ENCODE measurements at regions not wholly inside any gene's neighbourhood (a gene's known extent, or its start where the extent isn't known, plus 50 kb on each side); places are given as distances from the start of the nearest gene placed in this dataset.
A peak's percentile ranks its signal among the peaks of the same experiment; 100 is the strongest.

GRCh38 chr20:16984481-16984880 is 236.3 kb downstream of the OTOR start:
- Mint-ChIP-seq H3K4me3 (no peak overlapping the region), H3K9me3 (peaks cover 0 to 10% (median 2%) of the 10 kb centered on the region in 3 donors), H3K36me3 (no peaks in the 10 kb centered on the region), H3K27ac (no peak overlapping the region), H3K4me1 (no peaks in the 10 kb centered on the region), H3K27me3 (no peaks in the 10 kb centered on the region)

GRCh38 chr20:17003170-17003870 is 223.5 kb upstream of the PCSK2 start:
- Mint-ChIP-seq H3K9me3 (peaks cover 0 to 4% (median 3%) of the 10 kb centered on the region in 3 donors), H3K27me3 (no peaks in the 10 kb centered on the region), H3K27ac (no peak overlapping the region), H3K36me3 (peaks cover 2% of the 10 kb centered on the region), H3K4me3 (no peak overlapping the region), H3K4me1 (no peaks in the 10 kb centered on the region)

- Mint-ChIP-seq H3K4me3 (no peak overlapping the region), H3K9me3 (peaks cover 0 to 4% (median 3%) of the 10 kb centered on the region in 3 donors), H3K27me3 (no peaks in the 10 kb centered on the region), H3K36me3 (peaks cover 2% of the 10 kb centered on the region), H3K27ac (no peak overlapping the region), H3K4me1 (no peaks in the 10 kb centered on the region)
Measured at GRCh38 chr20:17010181-17010580, 216.7 kb upstream of the PCSK2 start.

- no peaks in the 10 kb centered on the region for H3K4me1 Mint-ChIP-seq
- no peaks in the 10 kb centered on the region for H3K27me3 Mint-ChIP-seq
- H3K27ac Mint-ChIP-seq = no peak overlapping the region
- H3K4me3 Mint-ChIP-seq = no peak overlapping the region
- no peaks in the 10 kb centered on the region for H3K9me3 Mint-ChIP-seq
- peaks cover 2% of the 10 kb centered on the region for H3K36me3 Mint-ChIP-seq
Measured at GRCh38 chr20:17012546-17013226, 214.2 kb upstream of the PCSK2 start.

GRCh38 chr20:17014217-17014616 is 212.6 kb upstream of the PCSK2 start:
- H3K4me1 Mint-ChIP-seq = no peaks in the 10 kb centered on the region
- H3K27ac Mint-ChIP-seq = no peak overlapping the region
- no peaks in the 10 kb centered on the region for H3K9me3 Mint-ChIP-seq
- no peaks in the 10 kb centered on the region for H3K36me3 Mint-ChIP-seq
- H3K27me3 Mint-ChIP-seq = no peaks in the 10 kb centered on the region
- H3K4me3 Mint-ChIP-seq = no peak overlapping the region

GRCh38 chr20:17014756-17015366 is 212.0 kb upstream of the PCSK2 start:
- Mint-ChIP-seq H3K27me3 (no peaks in the 10 kb centered on the region), H3K36me3 (no peaks in the 10 kb centered on the region), H3K27ac (no peak overlapping the region), H3K4me3 (no peak overlapping the region), H3K9me3 (no peaks in the 10 kb centered on the region), H3K4me1 (no peaks in the 10 kb centered on the region)

- Mint-ChIP-seq H3K27ac (no peak overlapping the region), H3K4me1 (no peaks in the 10 kb centered on the region), H3K9me3 (peaks cover 0 to 4% (median 0%) of the 10 kb centered on the region in 3 donors), H3K4me3 (no peak overlapping the region), H3K27me3 (no peaks in the 10 kb centered on the region), H3K36me3 (no peaks in the 10 kb centered on the region)
Measured at GRCh38 chr20:17017232-17017631, 209.6 kb upstream of the PCSK2 start.

GRCh38 chr20:17021481-17021880 is 205.4 kb upstream of the PCSK2 start:
- Mint-ChIP-seq H3K27ac (no peak overlapping the region), H3K36me3 (no peaks in the 10 kb centered on the region), H3K4me3 (no peak overlapping the region), H3K27me3 (no peaks in the 10 kb centered on the region), H3K4me1 (no peaks in the 10 kb centered on the region), H3K9me3 (peaks cover 0 to 9% (median 4%) of the 10 kb centered on the region in 3 donors)

- Mint-ChIP-seq H3K4me3 (no peak overlapping the region), H3K27me3 (no peaks in the 10 kb centered on the region), H3K9me3 (peaks cover 2 to 10% (median 8%) of the 10 kb centered on the region in 3 donors), H3K4me1 (no peaks in the 10 kb centered on the region), H3K36me3 (no peaks in the 10 kb centered on the region), H3K27ac (no peak overlapping the region)
Measured at GRCh38 chr20:17023036-17023435, 203.8 kb upstream of the PCSK2 start.

GRCh38 chr20:17023806-17024205 is 203.0 kb upstream of the PCSK2 start:
- Mint-ChIP-seq H3K9me3 (peaks cover 2 to 14% (median 10%) of the 10 kb centered on the region in 3 donors), H3K4me1 (no peaks in the 10 kb centered on the region), H3K4me3 (no peak overlapping the region), H3K27ac (no peak overlapping the region), H3K27me3 (no peaks in the 10 kb centered on the region), H3K36me3 (no peaks in the 10 kb centered on the region)

GRCh38 chr20:17024513-17025119 is 202.2 kb upstream of the PCSK2 start:
- Mint-ChIP-seq H3K4me1 (no peaks in the 10 kb centered on the region), H3K27me3 (no peaks in the 10 kb centered on the region), H3K4me3 (no peak overlapping the region), H3K27ac (no peak overlapping the region), H3K36me3 (no peaks in the 10 kb centered on the region), H3K9me3 (peaks cover 2 to 14% (median 10%) of the 10 kb centered on the region in 3 donors)

GRCh38 chr20:17026346-17026745 is 200.5 kb upstream of the PCSK2 start:
- Mint-ChIP-seq H3K4me3 (no peak overlapping the region), H3K36me3 (no peaks in the 10 kb centered on the region), H3K27ac (peak overlapping the region in 1 of 3 donors; percentile 10)

GRCh38 chr20:17029698-17030097 is 197.1 kb upstream of the PCSK2 start:
- H3K27ac Mint-ChIP-seq = no peak overlapping the region
- H3K9me3 Mint-ChIP-seq = peaks cover 2 to 12% (median 5%) of the 10 kb centered on the region in 3 donors
- no peaks in the 10 kb centered on the region for H3K36me3 Mint-ChIP-seq
- H3K27me3 Mint-ChIP-seq = no peaks in the 10 kb centered on the region
- no peaks in the 10 kb centered on the region for H3K4me1 Mint-ChIP-seq
- H3K4me3 Mint-ChIP-seq = no peak overlapping the region

More at GRCh38 chr20:17026346-17026745, 200.5 kb upstream of the PCSK2 start:
- peaks cover 2 to 14% (median 6%) of the 10 kb centered on the region in 3 donors for H3K9me3 Mint-ChIP-seq
- H3K27me3 Mint-ChIP-seq = no peaks in the 10 kb centered on the region
- H3K4me1 Mint-ChIP-seq = no peaks in the 10 kb centered on the region

- Mint-ChIP-seq H3K27ac (no peak overlapping the region), H3K27me3 (no peaks in the 10 kb centered on the region), H3K4me3 (no peak overlapping the region), H3K4me1 (no peaks in the 10 kb centered on the region), H3K9me3 (peaks cover 0 to 5% (median 0%) of the 10 kb centered on the region in 3 donors), H3K36me3 (no peaks in the 10 kb centered on the region)
Measured at GRCh38 chr20:17036541-17036940, 190.3 kb upstream of the PCSK2 start.

- Mint-ChIP-seq H3K36me3 (no peaks in the 10 kb centered on the region), H3K27ac (no peak overlapping the region), H3K27me3 (no peaks in the 10 kb centered on the region), H3K4me3 (no peak overlapping the region), H3K4me1 (no peaks in the 10 kb centered on the region), H3K9me3 (peaks cover 0 to 5% (median 0%) of the 10 kb centered on the region in 3 donors)
Measured at GRCh38 chr20:17042122-17042521, 184.7 kb upstream of the PCSK2 start.

Measured in IgD-negative memory B cell (primary cell).